Colonic mucosa (tissue), 4 donors: ENCODE measurements at regions not wholly inside any gene's neighbourhood (a gene's known extent, or its start where the extent isn't known, plus 50 kb on each side); places are given as distances from the start of the nearest gene placed in this dataset.

Experiments used
- DNase-seq: peaks from one replicate; pipeline ENCODE4 v3.0.0-alpha.2; 2020
- H3K27ac ChIP-seq: fragments of 200-600 bp; one replicate; pipeline ENCODE4 v1.8.0; 2021
- H3K27me3 ChIP-seq: fragments of 200-600 bp; one replicate; pipeline ENCODE4 v1.8.0; 2021
- H3K36me3 ChIP-seq: fragments of 200-600 bp; one replicate; pipeline ENCODE4 v1.8.0; 2021
- H3K4me1 ChIP-seq: fragments of 200-600 bp; one replicate; pipeline ENCODE4 v1.8.0; 2021; ENCODE audit warnings: mild to moderate bottlenecking
- H3K4me3 ChIP-seq: fragments of 200-600 bp; one replicate; pipeline ENCODE4 v1.8.0; 2021
- H3K9ac ChIP-seq, 2 donors: one replicate each; pipeline ENCODE4 v1.7.0; 2013; ENCODE audit warnings: control low read depth in 2 of 2, low read depth in 2 of 2, low read length in 2 of 2
- H3K9me3 ChIP-seq: fragments of 200-600 bp; one replicate; pipeline ENCODE4 v1.8.0; 2021
- intact Hi-C: fragments of 100-400 bp; cut with DNase I; formaldehyde crosslinking; loops from one replicate; pipeline ENCODE4 v1.14.1; 2022
- TF ChIP-seq, protein P1 (sequence below): fragments of 200-600 bp; IDR thresholded peaks from one replicate; pipeline ENCODE4 v1.8.0; 2022; ENCODE audit warnings: antibody characterized with exemption, mild to moderate bottlenecking
- donor health status: healthy.
- donor health status: DM: no; HTN: no; CAD: no.
- donor health status: DM: no; HTN: no; CAD: no.

DNA sequence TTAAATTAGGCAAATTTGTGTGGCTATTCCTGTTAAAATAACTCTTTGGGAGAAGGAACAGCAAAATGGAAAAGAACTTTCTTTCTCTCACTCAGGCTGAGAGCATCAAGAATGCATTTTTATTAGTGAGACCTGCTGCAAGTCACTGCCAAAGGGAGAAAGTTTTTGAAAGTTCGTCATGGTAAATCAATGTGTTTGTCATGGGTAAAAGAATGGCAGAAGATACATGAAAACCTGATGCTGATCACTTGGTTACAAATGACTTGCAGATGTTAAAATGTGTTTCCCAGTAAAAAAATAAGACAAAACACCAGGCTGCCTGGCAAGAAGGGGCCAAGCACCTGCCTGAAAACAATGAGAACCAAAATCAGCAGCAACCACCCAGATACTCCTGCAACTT is 484.7 kb upstream of the NRP1 start:
- Histone ChIP-seq H3K27me3 (no peaks in the 10 kb centered on the region), H3K4me3 (no peak overlapping the region), H3K9ac (no peak overlapping the region), H3K4me1 (no peaks in the 10 kb centered on the region), H3K27ac (no peak overlapping the region), H3K36me3 (no peaks in the 10 kb centered on the region), H3K9me3 (no peaks in the 10 kb centered on the region)
- no peak for DNase-seq
- TF ChIP-seq, protein P1, sequence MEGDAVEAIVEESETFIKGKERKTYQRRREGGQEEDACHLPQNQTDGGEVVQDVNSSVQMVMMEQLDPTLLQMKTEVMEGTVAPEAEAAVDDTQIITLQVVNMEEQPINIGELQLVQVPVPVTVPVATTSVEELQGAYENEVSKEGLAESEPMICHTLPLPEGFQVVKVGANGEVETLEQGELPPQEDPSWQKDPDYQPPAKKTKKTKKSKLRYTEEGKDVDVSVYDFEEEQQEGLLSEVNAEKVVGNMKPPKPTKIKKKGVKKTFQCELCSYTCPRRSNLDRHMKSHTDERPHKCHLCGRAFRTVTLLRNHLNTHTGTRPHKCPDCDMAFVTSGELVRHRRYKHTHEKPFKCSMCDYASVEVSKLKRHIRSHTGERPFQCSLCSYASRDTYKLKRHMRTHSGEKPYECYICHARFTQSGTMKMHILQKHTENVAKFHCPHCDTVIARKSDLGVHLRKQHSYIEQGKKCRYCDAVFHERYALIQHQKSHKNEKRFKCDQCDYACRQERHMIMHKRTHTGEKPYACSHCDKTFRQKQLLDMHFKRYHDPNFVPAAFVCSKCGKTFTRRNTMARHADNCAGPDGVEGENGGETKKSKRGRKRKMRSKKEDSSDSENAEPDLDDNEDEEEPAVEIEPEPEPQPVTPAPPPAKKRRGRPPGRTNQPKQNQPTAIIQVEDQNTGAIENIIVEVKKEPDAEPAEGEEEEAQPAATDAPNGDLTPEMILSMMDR, result no peak
- intact Hi-C loops, result no loop called here

DNA sequence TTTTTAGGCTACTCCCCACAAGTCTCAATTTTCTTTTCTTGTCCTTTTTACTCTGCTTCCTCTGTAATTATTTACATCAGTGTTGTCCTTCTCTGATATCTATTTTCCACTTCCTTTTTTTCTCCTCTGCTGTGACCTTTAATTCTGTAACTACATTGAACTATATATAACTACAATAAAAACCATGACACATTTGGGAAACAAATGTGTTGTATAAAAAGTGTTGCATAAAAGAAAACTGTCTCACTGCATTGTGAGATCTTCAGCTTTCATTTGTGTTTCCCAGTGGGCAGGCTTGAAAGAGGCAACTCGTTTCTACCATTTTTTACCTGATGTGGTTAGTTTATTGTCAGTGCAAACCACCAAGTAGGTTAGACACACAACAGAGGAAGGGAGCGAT is 483.9 kb upstream of the NRP1 start:
- Histone ChIP-seq H3K9ac (no peak overlapping the region), H3K36me3 (no peaks in the 10 kb centered on the region), H3K9me3 (no peaks in the 10 kb centered on the region), H3K27me3 (no peaks in the 10 kb centered on the region), H3K4me1 (no peaks in the 10 kb centered on the region), H3K4me3 (no peak overlapping the region), H3K27ac (no peak overlapping the region)
- TF ChIP-seq, protein P1, result no peak
- intact Hi-C loops, result no loop called here
- no peak for DNase-seq

DNA sequence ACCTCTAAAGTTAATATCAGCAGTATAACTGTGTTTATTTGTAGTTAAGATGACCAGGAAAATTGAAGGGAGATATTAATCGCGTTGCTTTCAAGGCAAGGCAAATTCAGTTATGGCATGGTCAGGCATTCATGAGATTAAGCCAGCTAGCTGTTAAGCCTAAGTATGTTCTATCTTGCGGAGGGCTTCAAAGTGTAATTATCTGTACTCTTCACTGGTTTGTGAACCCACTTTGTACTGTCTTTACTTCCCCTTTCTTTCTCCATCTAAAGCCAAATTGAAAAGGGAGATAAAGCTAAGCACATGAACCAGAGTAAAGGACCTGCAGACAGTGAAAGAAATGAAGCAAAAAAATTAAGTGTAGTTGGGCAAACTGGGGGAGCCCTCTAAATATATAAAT is 483.1 kb upstream of the NRP1 start:
- TF ChIP-seq, protein P1, result no peak
- Histone ChIP-seq H3K4me1 (no peaks in the 10 kb centered on the region), H3K27ac (no peak overlapping the region), H3K9me3 (no peaks in the 10 kb centered on the region), H3K9ac (no peak overlapping the region), H3K27me3 (no peaks in the 10 kb centered on the region), H3K36me3 (no peaks in the 10 kb centered on the region), H3K4me3 (no peak overlapping the region)
- intact Hi-C loops, result no loop called here
- no peak for DNase-seq

DNA sequence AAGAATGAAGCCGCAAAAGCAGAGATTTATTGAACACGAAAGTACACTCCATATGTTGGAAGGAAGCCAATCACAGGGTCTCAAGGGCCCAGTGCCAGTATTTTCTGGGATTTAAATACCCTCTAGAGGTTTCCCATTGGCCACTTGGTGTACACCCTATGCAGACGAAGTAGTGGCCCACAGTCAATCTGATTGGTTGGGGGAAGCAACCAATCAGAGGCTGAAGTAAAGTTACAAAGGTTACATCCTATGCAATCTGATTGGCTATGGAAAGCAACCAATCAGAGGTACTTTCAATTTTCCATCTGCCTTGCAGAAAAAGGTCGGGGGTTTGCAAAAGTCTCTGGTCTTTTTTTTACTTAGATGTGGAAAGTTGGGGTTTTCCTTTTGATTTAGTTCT is 481.3 kb upstream of the NRP1 start:
- intact Hi-C loops, result no loop called here
- no peak for DNase-seq
- no peaks in the 10 kb centered on the region for H3K27me3 ChIP-seq
- TF ChIP-seq, protein P1, result no peak
- no peaks in the 10 kb centered on the region for H3K9me3 ChIP-seq
- no peaks in the 10 kb centered on the region for H3K36me3 ChIP-seq
- no peaks in the 10 kb centered on the region for H3K4me1 ChIP-seq
- no peak overlapping the region for H3K27ac ChIP-seq
- H3K9ac ChIP-seq, result no peak overlapping the region
- H3K4me3 ChIP-seq, result no peak overlapping the region

DNA sequence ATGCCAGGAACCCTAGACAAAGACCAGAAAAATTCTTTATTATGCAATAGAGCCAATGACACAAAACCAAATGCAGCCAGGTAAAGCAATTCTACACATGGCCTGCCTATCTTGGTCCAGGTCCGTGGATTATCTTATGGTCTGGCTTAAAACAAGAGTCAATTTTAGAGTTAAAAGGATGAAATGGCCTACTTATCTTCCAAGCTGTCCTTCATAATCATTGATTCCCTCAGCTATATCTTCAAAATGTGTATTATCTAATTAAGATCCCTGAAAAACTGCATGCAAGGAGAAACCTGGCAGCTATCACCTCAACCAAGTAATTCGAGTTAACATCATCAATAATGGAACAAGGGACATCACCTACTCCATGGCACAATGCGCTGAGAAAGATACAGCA is 479.4 kb upstream of the NRP1 start:
- Histone ChIP-seq H3K9me3 (no peaks in the 10 kb centered on the region), H3K36me3 (no peaks in the 10 kb centered on the region), H3K4me3 (no peak overlapping the region), H3K9ac (no peak overlapping the region), H3K4me1 (no peaks in the 10 kb centered on the region), H3K27ac (no peak overlapping the region), H3K27me3 (no peaks in the 10 kb centered on the region)
- TF ChIP-seq, protein P1, result no peak
- DNase-seq, result no peak
- intact Hi-C loops, result no loop called here

DNA sequence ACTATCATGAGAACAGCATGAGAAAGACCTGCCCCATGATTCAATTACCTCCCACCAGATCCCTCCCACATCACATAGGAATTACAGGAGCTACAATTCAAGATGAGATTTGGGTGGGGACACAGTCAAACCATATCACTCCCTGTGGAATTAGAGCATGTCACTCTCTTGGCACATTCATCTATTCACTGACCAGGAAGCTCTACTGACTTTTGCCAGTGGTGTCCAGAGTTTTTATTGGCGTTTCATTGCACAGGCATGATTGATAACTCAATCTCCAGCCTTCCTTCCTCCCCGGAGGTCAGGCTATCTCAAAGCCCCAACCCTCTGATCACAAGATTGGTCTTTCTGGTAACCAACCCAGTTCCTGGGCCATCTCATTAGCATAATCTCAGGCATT is 478.9 kb upstream of the NRP1 start:
- Histone ChIP-seq H3K4me1 (no peaks in the 10 kb centered on the region), H3K36me3 (no peaks in the 10 kb centered on the region), H3K27ac (no peak overlapping the region), H3K27me3 (no peaks in the 10 kb centered on the region), H3K9me3 (no peaks in the 10 kb centered on the region), H3K4me3 (no peak overlapping the region), H3K9ac (no peak overlapping the region)
- no peak for DNase-seq
- intact Hi-C loops, result no loop called here
- TF ChIP-seq, protein P1, result no peak
